K562 (cell line): ENCODE measurements at regions not wholly inside any gene's neighbourhood (a gene's known extent, or its start where the extent isn't known, plus 50 kb on each side); places are given as distances from the start of the nearest gene placed in this dataset.

Experiments
- ATAC-seq: fragments of 200-7000 bp; cut with Tn5 transposase; 3 replicates; pipeline ENCODE4 v1.9.1; 2020; ENCODE audit warnings: moderate library complexity
- BruUV-seq: library from RNA; stranded (reverse); fragments of 400-500 nt; replicated peaks from 2 replicates; lab custom pipeline; 2021; lab: Mats Ljungman, UMichigan
- CTCF ChIA-PET: fragments of 300-600 bp; formaldehyde crosslinking; extraction: SDS; loops from one replicate; lab custom pipeline; 2021; ENCODE audit warnings: low intra/inter-chr PET ratio; lab: Yijun Ruan, JAX
- POLR2A ChIA-PET: fragments of 300-600, 350-650 bp; sonication (Branson Sonifier 250); formaldehyde crosslinking; extraction: SDS; loops from one replicate; lab custom pipeline; 2021; ENCODE audit warnings: antibody characterized with exemption, inconsistent platforms; lab: Yijun Ruan, JAX
- DNase-seq, 4 experiments: peaks; one replicate each; pipeline versions ENCODE4 v3.0.0 to v3.0.0-alpha.2; 2011 to 2018; ENCODE audit warnings: low spot score in 3 of 4, mixed read lengths in 3 of 4; ENCODE audit errors: extremely low read depth in 1 of 4
- FAIRE-seq: peaks from 2 replicates; lab custom pipeline; 2011; peaks lifted over from hg19 to GRCh38; lab: Jason Lieb, UNC
- H2AFZ ChIP-seq: 2 replicates; pipeline ENCODE4 v1.6.0; 2011; ENCODE audit warnings: low read depth, low read length, control low read depth, inconsistent platforms
- H3K27ac ChIP-seq: fragments of 200-600 bp; 3 replicates; pipeline ENCODE4 v1.8.0; 2011; ENCODE audit warnings: low read depth, mild to moderate bottlenecking, control low read depth, inconsistent platforms, low read length, moderate library complexity, mixed read lengths; ENCODE audit errors: extremely low read depth
- H3K27me3 ChIP-seq, 2 experiments: fragments of 300-600 bp in 1 of 2; 2 replicates in 1 of 2; 3 replicates in 1 of 2; pipeline versions ENCODE4 v1.6.0 to v1.8.0; 2011; ENCODE audit warnings: inconsistent platforms in 2 of 2, low read length in 2 of 2, mild to moderate bottlenecking in 1 of 2, mixed read lengths in 1 of 2, moderate library complexity in 1 of 2; ENCODE audit not compliant: control insufficient read depth in 2 of 2, insufficient read depth in 2 of 2
- H3K36me3 ChIP-seq: fragments of 300-600 bp; 3 replicates; pipeline ENCODE4 v1.8.0; 2011; ENCODE audit warnings: mild to moderate bottlenecking, low read length, inconsistent platforms; ENCODE audit not compliant: control insufficient read depth, insufficient read depth
- H3K4me1 ChIP-seq, 2 experiments: fragments of 200-600 bp in 1 of 2; replicated peaks in 1 of 2; 2 replicates in 1 of 2; 3 replicates in 1 of 2; pipeline versions ENCODE4 v1.5.1 to v1.8.0; 2011; ENCODE audit warnings: inconsistent platforms in 2 of 2, low read length in 2 of 2, mild to moderate bottlenecking in 1 of 2, mixed read lengths in 1 of 2, moderate library complexity in 1 of 2; ENCODE audit not compliant: control insufficient read depth in 2 of 2, insufficient read depth in 2 of 2
- H3K4me2 ChIP-seq: 2 replicates; pipeline ENCODE4 v1.6.1; 2011; ENCODE audit warnings: low read length, control low read depth, inconsistent platforms, mixed read lengths; ENCODE audit not compliant: insufficient read depth
- H3K4me3 ChIP-seq: fragments of 200-600 bp; sonication (generic), shearing (Covaris generic); 2 replicates; pipeline ENCODE4 v1.5.1; 2016; ENCODE audit warnings: control low read depth, inconsistent platforms
- H3K79me2 ChIP-seq: fragments of 200-600 bp; 3 replicates; pipeline ENCODE4 v1.8.0; 2011; ENCODE audit warnings: low read length, inconsistent platforms; ENCODE audit not compliant: control insufficient read depth, insufficient read depth
- H3K9ac ChIP-seq, 2 experiments: 2 replicates each; pipeline versions ENCODE4 v1.6.0 to v1.6.1; 2011; ENCODE audit warnings: low read depth in 2 of 2, low read length in 2 of 2, control low read depth in 1 of 2, inconsistent platforms in 1 of 2, mild to moderate bottlenecking in 1 of 2, mixed read lengths in 1 of 2; ENCODE audit not compliant: insufficient read depth in 1 of 2
- H3K9me1 ChIP-seq: one replicate; pipeline ENCODE4 v1.6.0; 2011; ENCODE audit warnings: inconsistent platforms, mild to moderate bottlenecking, low read length, moderate library complexity; ENCODE audit not compliant: control insufficient read depth, insufficient read depth
- H3K9me3 ChIP-seq: replicated peaks from 2 replicates; pipeline ENCODE4 v1.5.1; 2011; ENCODE audit warnings: low read depth, low read length, inconsistent platforms; ENCODE audit not compliant: control insufficient read depth, insufficient read depth
- H4K20me1 ChIP-seq: replicated peaks from 2 replicates; pipeline ENCODE4 v1.6.1; 2011; ENCODE audit warnings: low read length, inconsistent platforms, mixed read lengths; ENCODE audit not compliant: control insufficient read depth, insufficient read depth
- BCOR ChIP-seq: fragments of 450-650 bp; IDR thresholded peaks from 2 replicates; pipeline ENCODE4 v1.6.1; 2016
- CEBPZ ChIP-seq: fragments of 150-350 bp; IDR thresholded peaks from 2 replicates; pipeline ENCODE4 v1.6.1; 2014; ENCODE audit warnings: low read depth, mild to moderate bottlenecking, low read length, borderline replicate concordance
- DLX4 ChIP-seq: fragments of 250-450 bp; sonication (Bioruptor Pico); IDR thresholded peaks from 2 replicates; pipeline ENCODE4 v1.6.1; 2021; ENCODE audit warnings: mild to moderate bottlenecking
- GABPA ChIP-seq: fragments of 200-800 bp; sonication (Bioruptor generic); conservative IDR thresholded peaks from 2 replicates; pipeline ENCODE4 v1.6.1; 2016; ENCODE audit warnings: low read depth, missing genetic modification characterization, missing compliant biosample characterization
- NFE2 ChIP-seq: IDR thresholded peaks from 2 replicates; pipeline ENCODE4 v1.6.1; 2014; ENCODE audit warnings: antibody characterized with exemption, low read depth
- SAFB ChIP-seq: fragments of 200-400 bp; formaldehyde crosslinking; IDR thresholded peaks from 2 replicates; pipeline ENCODE4 v1.6.1; 2017; ENCODE audit warnings: low read depth, low read length, borderline replicate concordance
- SIN3B ChIP-seq: fragments of 450-650 bp; IDR thresholded peaks from 2 replicates; pipeline ENCODE4 v1.6.1; 2017; ENCODE audit warnings: low read depth, mild to moderate bottlenecking, moderate library complexity
- SRF ChIP-seq, 2 experiments: fragments of 250-450, 450-650 bp in 1 of 2; sonication (Bioruptor Pico) in 1 of 2; sonication (generic) in 1 of 2; formaldehyde crosslinking; IDR thresholded peaks; 2 replicates each; pipeline versions ENCODE4 v1.5.0 to v1.5.1; 2020 to 2022; ENCODE audit warnings: mild to moderate bottlenecking in 1 of 2, missing genetic modification reagents in 1 of 2
- ZNF311 ChIP-seq: fragments of 250-450 bp; sonication (Bioruptor Pico); IDR thresholded peaks from 2 replicates; pipeline ENCODE4 v1.4.0; 2020; ENCODE audit warnings: mild to moderate bottlenecking, moderate library complexity
- ZNF584 ChIP-seq: fragments of 200-800 bp; sonication (Bioruptor generic); IDR thresholded peaks from 2 replicates; pipeline ENCODE4 v1.6.1; 2016; ENCODE audit warnings: low read depth, mild to moderate bottlenecking, missing genetic modification characterization, missing compliant biosample characterization
- WGBS: fragments of 100-300 bp; shearing (Covaris generic); methylation state at CpG from one replicate; pipeline ENCODE4 v1.1.6; 2016; ENCODE audit warnings: low coverage, mixed read lengths; ENCODE audit not compliant: insufficient coverage; ENCODE audit errors: missing lambda C conversion rate; 5-methylcytosine and 5-hydroxymethylcytosine counted together
- in situ Hi-C: fragments of 300-500 bp; cut with MboI; formaldehyde crosslinking; loops from 4 replicates; pipeline ENCODE4 v1.15.0; 2018; ENCODE audit warnings: inconsistent platforms, mixed read lengths
- intact Hi-C: fragments of 100-400 bp; cut with micrococcal nuclease; formaldehyde crosslinking; loops from 2 replicates; pipeline ENCODE4 v1.14.2; 2022

- TF ChIP-seq CEBPZ: no peak
Measured at GRCh38 chr10:78225594-78225993, 191.9 kb downstream of the RPS24 start (continued).

GRCh38 chr10:78229489-78229888, 195.8 kb downstream of the RPS24 start:
- in situ Hi-C loops: no loop called here
- no peak overlapping the region for H3K4me3 ChIP-seq
- H2AFZ ChIP-seq: no peak overlapping the region
- H3K4me2 ChIP-seq: no peak overlapping the region
- BruUV-seq: no TSS peak
- no peak overlapping the region for H3K9ac ChIP-seq
- H3K9me3 ChIP-seq: no peaks in the 10 kb centered on the region
- WGBS: 2% methylated on average over 9 of the region's 9 CpGs
- H3K36me3 ChIP-seq: no peaks in the 10 kb centered on the region
- H3K9me1 ChIP-seq: no peaks in the 10 kb centered on the region
- no peak for FAIRE-seq
- peaks cover 5 to 37% of the 10 kb centered on the region in 2 experiments; a peak in 4 of 5 replicates for H3K27me3 ChIP-seq
- H3K27ac ChIP-seq: no peak overlapping the region
- intact Hi-C loops: no loop called here
- H3K4me1 ChIP-seq: no peaks in the 10 kb centered on the region
- no peak for DNase-seq
- TF ChIP-seq DLX4 (CRISPR knock-in tag): no peak
- no peak for TF ChIP-seq SRF (CRISPR knock-in tag; IDR thresholded peaks at IDR 0.05)
- TF ChIP-seq NFE2: no peak
- TF ChIP-seq ZNF311 (CRISPR knock-in tag): no peak
- 0 out of 2 replicates have a peak, but pooled peaks have one; percentile 17 for TF ChIP-seq GABPA (tag)
- TF ChIP-seq ZNF584: no peak
- no peak for TF ChIP-seq SIN3B
- no peak for TF ChIP-seq BCOR
- TF ChIP-seq SAFB: no peak
- peaks cover 5% of the 10 kb centered on the region; the same call in 1 of the 2 replicates for H4K20me1 ChIP-seq
- H3K79me2 ChIP-seq: no peaks in the 10 kb centered on the region
- POLR2A ChIA-PET: interaction anchor here (0.7 to 1.1 kb wide), 2 partner anchors 21 to 1260 kb away, joined by 3 to 4 read pairs; no protein-coding TSS in a partner anchor
- no peak for ATAC-seq
- CTCF ChIA-PET: no interaction called here
